LNCAP (cell line): ENCODE measurements at regions not wholly inside any gene's neighbourhood (a gene's known extent, or its start where the extent isn't known, plus 50 kb on each side); places are given as distances from the start of the nearest gene placed in this dataset.

Source experiments
- CTCF ChIP-seq: fragments of 450-650 bp; IDR thresholded peaks from 2 replicates; pipeline ENCODE4 v1.5.1; 2017; ENCODE audit warnings: mild to moderate bottlenecking

GRCh38 chr18:60838677-60839076 is 466.1 kb upstream of the MC4R start:
- no peak for TF ChIP-seq CTCF

- TF ChIP-seq CTCF, result no peak
Observed at GRCh38 chr18:60846396-60846795, 473.8 kb upstream of the MC4R start.

GRCh38 chr18:60847517-60847916 is 474.9 kb upstream of the MC4R start:
- TF ChIP-seq CTCF, result no peak

- no peak for TF ChIP-seq CTCF
Observed at GRCh38 chr18:60861575-60861974, 471.7 kb upstream of the CDH20 start.

GRCh38 chr18:60862988-60863387 is 470.2 kb upstream of the CDH20 start:
- no peak for TF ChIP-seq CTCF

- no peak for TF ChIP-seq CTCF
Observed at GRCh38 chr18:60865801-60866200, 467.4 kb upstream of the CDH20 start.

- no peak for TF ChIP-seq CTCF
Observed at GRCh38 chr18:60870261-60871153, 462.7 kb upstream of the CDH20 start.
